Inferior parietal cortex (tissue), 1 donor: ENCODE measurements at regions not wholly inside any gene's neighbourhood (a gene's known extent, or its start where the extent isn't known, plus 50 kb on each side); places are given as distances from the start of the nearest gene placed in this dataset.

Source experiments
- DNase-seq: peaks from one replicate; pipeline ENCODE4 v3.0.0-alpha.2; 2016; ENCODE audit errors: extremely low spot score

DNA sequence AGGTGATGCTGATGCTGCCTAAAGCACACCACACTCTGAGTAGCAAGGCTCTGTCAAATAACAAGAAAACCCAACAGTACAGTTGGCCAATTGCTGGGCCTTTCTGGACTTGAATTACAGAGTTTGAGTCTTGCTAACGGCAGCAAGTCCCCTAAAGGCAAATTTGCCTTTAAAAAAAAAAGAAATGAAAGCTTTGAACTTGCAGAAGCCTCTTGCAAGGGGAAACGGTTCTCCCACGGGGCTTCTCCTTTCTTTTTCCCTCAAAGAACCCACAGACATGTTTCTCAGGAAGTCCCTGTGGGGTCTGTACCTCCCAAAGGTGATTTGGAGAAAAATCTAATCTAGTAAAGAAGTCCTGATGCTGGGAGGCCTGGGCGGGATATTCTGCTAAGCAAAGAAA lies 191.3 kb upstream of the MYL2 start:
- DNase-seq, result no peak

- DNase-seq, result no peak
Measured at GRCh38 chr12:111110556-111110955, 190.2 kb upstream of the MYL2 start.

DNA sequence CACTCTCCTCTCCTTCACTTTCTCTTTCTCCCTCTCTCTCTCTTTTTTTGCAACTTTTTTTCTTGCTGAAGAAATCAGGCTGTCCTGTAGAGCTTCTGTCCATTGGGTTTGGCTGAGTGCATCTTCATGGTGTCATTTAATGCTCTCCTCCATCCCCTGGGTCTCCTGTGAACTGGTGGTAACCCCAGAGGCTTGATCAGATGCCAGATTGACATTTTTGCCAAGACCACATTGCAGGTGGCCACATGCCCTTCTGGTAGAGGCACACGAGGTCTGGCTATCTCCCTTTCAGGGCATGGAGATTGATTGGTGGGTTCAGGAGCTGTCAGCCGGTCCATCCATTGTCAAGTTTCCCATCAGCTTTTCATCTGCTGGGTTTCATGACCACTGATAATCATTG lies 188.3 kb upstream of the MYL2 start:
- DNase-seq, result no peak

GRCh38 chr12:111107392-111108178 lies 187.2 kb upstream of the MYL2 start:
- DNase-seq, result no peak

- DNase-seq, result no peak
Measured at GRCh38 chr12:111105294-111105693, 184.9 kb upstream of the MYL2 start.

GRCh38 chr12:111103583-111103982 lies 183.2 kb upstream of the MYL2 start:
- DNase-seq, result no peak

- no peak for DNase-seq
Measured at GRCh38 chr12:111102102-111102739, 181.8 kb upstream of the MYL2 start.

- DNase-seq, result no peak
Measured at GRCh38 chr12:111101003-111101402, 180.6 kb upstream of the MYL2 start.

GRCh38 chr12:111100554-111100953 lies 180.2 kb upstream of the MYL2 start:
- DNase-seq, result no peak

DNA sequence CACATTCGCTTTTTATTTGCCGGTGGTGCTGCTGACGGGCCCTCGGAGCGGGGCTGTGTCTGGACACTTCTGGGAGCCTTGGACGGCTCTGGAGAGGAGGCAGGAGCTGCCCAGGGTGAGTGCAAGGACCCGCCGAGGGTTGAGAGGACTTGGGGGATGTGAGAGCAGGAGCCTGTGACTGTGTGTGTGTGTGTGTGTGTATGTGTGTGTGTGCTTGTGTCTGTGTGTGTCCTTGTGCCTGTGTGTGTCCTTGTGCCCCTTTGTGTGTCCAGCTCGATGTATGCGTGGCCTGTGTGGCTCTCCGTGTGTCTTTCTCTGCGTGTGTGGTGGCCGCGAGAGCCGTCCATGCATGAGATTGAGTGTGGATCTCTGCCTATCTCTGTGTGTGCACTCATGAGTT lies 179.6 kb upstream of the MYL2 start:
- DNase-seq, result no peak

DNA sequence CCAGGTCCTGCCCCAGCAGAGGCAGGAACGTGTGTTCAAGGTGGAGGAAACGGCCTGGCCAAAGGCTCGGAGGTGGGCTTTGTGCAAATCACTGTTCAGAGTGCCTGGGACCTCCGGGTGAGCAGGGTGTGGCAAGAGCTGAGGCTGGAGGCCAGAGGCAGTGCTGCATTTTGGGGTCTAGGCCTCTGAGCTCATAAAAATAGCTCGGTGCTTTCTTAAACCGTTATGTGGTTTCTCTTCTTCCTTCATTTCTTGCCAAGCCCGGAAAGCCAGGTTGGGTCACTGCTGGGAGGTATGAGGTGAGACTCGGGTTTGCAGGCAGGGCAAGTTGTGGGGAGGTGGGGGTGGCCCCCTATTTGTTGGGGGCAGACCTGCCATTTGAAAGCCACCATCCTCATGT lies 178.8 kb upstream of the MYL2 start:
- no peak for DNase-seq

GRCh38 chr12:111094157-111095010 lies 174.0 kb upstream of the MYL2 start:
- DNase-seq, result no peak

DNA sequence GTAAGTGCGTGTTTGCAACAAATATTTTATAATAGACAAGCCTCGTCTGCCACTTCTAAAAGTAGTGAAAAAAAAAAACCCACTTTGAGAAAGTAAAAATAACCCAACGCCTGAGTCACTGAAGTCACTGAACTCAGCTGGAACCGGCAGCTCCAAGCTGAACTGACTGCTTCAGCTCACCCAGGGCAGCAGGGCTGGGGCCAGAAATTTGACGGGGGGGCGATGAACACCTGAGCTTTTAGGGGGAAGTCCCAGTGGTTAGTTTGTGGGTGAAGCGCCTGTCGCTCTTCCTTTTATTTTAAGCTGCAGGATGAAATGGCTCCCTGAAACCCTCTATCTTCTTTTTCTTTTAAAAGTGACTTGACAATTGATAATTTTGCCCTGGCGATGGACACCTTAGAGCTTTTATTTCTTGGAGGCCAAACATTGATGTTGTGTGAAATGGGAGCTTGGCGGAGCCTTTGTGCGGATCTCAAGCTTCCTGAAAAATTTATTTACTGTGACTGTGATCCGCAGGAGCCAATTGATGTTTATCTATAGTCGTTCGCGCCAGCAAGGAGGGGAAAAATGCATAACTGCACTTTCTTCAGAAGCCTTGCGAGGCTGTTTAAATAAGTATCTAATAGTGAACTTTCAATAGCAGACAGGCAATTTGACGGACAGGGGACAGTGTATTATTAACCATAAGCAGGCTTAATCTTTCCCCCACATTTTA lies 173.2 kb upstream of the MYL2 start:
- no peak for DNase-seq

DNA sequence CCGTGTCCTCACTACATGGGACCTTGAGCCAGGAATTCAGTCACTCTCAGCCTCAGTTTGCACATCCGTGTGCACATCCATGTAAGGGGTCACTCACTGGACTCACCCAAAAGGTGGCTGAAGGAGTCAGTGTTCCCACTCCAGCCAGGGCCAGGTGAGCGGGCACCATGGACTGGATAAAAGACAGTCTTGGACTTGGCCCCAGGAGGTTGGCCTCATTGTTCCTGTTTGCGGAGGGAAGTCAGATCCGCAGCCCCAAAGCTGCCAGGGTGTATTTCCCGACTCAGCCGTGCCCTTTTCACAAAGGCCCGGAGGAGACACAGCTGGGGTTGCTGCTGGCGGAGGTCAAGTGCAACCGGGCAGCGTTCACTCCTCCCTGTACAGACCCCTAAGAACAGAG lies 170.7 kb upstream of the MYL2 start:
- DNase-seq, result no peak

DNA sequence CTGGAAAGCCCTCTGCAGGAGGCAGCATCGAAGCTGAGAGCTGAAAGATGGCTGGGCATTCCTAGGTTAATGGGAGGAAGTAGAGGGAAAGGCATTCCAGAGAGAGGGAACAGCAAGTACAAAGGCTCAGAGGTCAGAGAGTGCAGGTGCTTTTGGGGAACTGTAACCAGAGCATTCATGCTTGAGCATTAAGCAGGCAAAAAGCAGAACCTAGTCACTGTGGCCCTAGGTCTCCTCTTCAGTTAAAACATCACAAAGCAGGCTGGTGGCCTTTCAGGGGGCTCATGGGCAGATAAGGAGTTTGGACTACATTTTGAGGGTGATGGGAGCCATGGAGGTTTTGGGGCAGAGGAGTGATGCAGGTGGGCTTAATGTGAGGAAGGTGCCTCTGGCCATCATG lies 169.2 kb upstream of the MYL2 start:
- DNase-seq, result no peak

GRCh38 chr12:111088409-111088808 lies 168.0 kb upstream of the MYL2 start:
- no peak for DNase-seq

- no peak for DNase-seq
Measured at GRCh38 chr12:111086947-111087700, 166.7 kb upstream of the MYL2 start.

GRCh38 chr12:111085096-111085495 lies 164.7 kb upstream of the MYL2 start:
- DNase-seq, result no peak

DNA sequence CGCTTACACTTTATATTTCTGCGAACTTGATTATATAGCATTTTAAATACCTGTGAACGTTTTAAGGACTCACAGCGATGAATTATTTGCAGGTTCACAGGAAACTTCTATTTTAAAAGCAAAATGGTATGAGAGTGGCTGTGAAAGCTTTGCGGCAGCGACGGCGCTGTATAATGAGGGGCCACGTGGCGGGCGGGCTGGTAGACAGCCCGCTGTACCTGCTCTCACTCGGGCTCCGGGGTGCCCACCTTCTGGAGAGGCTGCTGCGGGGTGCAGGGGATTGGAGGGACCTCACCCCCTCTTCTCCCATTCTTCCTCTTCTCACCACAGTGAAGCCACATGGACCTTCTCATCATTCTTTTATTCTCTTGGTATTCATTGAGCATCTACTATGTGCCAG lies 164.2 kb upstream of the MYL2 start:
- no peak for DNase-seq

- no peak for DNase-seq
Measured at GRCh38 chr12:111084158-111084557, 163.8 kb upstream of the MYL2 start.

DNA sequence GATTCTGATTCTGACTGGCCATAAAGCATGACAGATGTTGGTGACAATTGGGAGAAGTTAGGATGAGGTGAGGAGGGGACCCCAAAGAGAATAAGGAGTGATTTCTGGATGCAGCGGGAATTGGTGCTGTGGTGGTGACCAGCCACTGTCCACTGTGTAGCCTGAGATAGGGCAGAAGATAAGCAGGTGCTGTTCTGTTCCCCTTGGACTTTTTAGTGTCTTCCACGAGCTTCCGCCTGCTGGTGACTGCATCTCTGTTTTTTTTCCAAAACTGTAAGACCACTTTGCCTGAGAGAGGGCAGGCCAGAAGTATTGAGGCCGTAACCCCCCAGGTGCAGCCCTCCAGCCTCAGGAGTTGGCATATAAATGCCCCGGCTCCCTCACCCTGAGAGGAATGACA lies 161.2 kb upstream of the MYL2 start:
- DNase-seq, result no peak
